ENCODE measurements at regions not wholly inside any gene's neighbourhood (a gene's known extent, or its start where the extent isn't known, plus 50 kb on each side); places are given as distances from the start of the nearest gene placed in this dataset.

- TF ChIP-seq USF2 (CRISPR knock-in tag; IDR thresholded peaks at IDR 0.05) (no peak), BRCA1 (IDR thresholded peaks at IDR 0.05) (no peak), BRCA1 (CRISPR knock-in tag; IDR thresholded peaks at IDR 0.05) (no peak), CTCF (IDR thresholded peaks at IDR 0.05 in 2 of 3, conservative IDR thresholded peaks at IDR 0.05 in 1 of 3; ENCODE audit: insufficient read depth in 2 of 3, low read depth in 1 of 3, low read length in 3 of 3) (no peak), KDM1A (IDR thresholded peaks at IDR 0.05) (no peak), ZNF174 (CRISPR knock-in tag; IDR thresholded peaks at IDR 0.05) (no peak), MBD2 (IDR thresholded peaks at IDR 0.05; ENCODE audit: borderline replicate concordance, low read depth) (no peak), CREB5 (CRISPR knock-in tag; IDR thresholded peaks at IDR 0.05) (no peak), NR2C2 (CRISPR knock-in tag; IDR thresholded peaks at IDR 0.05) (no peak), NR2C2 (tag; IDR thresholded peaks at IDR 0.05) (no peak), FOXP1 (CRISPR knock-in tag; IDR thresholded peaks at IDR 0.05) (no peak), ATF6 (CRISPR knock-in tag; IDR thresholded peaks at IDR 0.05) (no peak), FUS (optimal IDR thresholded peaks at IDR 0.05; ENCODE audit: low read depth, low read length) (no peak)
- TF ChIP-seq, protein P1, sequence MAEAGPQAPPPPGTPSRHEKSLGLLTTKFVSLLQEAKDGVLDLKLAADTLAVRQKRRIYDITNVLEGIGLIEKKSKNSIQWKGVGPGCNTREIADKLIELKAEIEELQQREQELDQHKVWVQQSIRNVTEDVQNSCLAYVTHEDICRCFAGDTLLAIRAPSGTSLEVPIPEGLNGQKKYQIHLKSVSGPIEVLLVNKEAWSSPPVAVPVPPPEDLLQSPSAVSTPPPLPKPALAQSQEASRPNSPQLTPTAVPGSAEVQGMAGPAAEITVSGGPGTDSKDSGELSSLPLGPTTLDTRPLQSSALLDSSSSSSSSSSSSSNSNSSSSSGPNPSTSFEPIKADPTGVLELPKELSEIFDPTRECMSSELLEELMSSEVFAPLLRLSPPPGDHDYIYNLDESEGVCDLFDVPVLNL (CRISPR knock-in tag; IDR thresholded peaks at IDR 0.05; ENCODE audit: low read depth) = no peak
Observed at GRCh38 chr2:48250474-48250844, 64.0 kb upstream of the FOXN2 start.

All from K562 (cell line).